Activated T-cell treated with anti-CD3 and anti-CD28 coated beads, Interleukin-2, amount 50 U/mL, for 48 hours (primary cell): ENCODE measurements at regions not wholly inside any gene's neighbourhood (a gene's known extent, or its start where the extent isn't known, plus 50 kb on each side); places are given as distances from the start of the nearest gene placed in this dataset.

ENCODE experiments used
- DNase-seq, 2 experiments: peaks; one replicate each; pipeline ENCODE4 v3.0.0-alpha.2; 2020

DNA sequence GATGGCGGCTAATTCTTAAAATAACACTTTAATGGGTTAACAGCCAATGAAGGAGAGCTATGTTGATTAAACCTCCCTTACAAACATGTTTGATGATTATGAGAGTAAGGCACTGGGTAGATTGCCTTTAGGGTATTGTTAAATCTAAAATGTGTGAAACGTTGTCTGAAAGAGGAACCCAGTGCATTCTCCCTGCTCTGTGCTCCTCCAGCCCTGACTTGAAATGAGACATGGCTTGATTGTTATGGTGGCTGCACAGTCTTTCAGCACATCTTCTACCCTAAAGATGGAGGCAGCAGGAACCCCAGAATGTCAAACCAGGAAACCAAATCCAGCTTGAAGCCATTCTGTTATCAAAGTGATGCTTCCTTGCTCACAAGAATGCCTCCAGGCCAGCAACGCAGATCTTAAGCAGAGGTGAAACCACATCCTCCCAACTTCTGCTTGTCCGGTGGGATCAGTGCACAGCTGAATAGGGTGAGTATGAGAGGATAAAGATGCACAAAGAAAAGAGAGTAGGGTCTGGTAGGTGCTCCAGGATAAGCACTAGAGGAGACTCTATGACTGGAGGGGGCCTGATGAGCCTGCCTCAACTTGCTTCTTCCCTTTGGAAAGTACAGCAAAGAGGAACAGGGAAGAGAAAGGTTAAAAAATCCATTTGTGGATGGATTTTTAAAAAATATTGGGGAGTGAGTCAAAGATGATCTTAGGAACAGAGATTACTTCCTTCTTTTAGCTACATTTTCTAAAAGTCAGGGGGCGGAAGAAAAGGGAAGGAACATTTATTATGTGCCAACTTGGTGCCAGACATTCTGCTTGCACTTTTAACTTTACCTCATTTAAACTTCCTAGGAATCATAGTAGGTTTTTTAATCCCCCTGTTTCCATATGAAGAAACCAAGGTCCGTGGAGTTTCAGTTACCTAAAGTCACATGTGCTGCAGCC, 523.0 kb downstream of the TXNL1 start:
- DNase-seq, result no peak

GRCh38 chr18:56112984-56113383, 525.0 kb upstream of the TCF4 start:
- no peak for DNase-seq

DNA sequence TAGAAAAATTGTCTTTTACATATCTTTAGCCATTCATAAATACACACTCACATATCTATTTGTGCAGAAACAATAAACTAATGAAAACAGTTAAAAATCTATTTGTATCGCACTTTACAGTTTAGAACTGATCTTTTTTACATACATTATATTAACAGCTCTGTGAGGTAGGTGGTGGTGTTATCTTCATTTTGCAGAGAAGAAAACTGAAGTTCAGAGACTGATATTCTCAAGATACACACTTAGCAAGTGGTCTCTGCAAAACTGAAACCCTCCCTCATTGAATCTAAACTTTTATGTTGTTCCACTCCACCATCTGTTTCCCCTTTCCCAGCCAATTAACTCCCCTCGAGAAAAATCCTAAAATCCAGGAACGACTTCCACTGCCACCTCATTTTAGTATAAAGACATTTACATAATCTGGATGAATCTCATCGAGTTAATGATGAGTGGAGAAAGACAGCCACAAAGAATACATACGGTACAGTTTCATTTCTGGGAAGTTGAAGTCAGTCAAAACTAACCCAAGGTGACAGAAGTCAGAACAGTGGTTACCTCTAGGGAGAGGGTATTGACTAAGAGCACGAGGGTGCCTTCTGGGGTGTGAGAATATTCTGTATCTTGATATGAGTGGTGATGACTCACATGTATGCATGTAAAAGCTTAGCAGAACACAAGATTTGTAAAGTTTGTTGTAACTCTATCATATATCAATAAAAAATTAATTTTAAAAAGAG, 524.2 kb upstream of the TCF4 start:
- no peak for DNase-seq

GRCh38 chr18:56109757-56110156, 521.8 kb upstream of the TCF4 start:
- no peak for DNase-seq

DNA sequence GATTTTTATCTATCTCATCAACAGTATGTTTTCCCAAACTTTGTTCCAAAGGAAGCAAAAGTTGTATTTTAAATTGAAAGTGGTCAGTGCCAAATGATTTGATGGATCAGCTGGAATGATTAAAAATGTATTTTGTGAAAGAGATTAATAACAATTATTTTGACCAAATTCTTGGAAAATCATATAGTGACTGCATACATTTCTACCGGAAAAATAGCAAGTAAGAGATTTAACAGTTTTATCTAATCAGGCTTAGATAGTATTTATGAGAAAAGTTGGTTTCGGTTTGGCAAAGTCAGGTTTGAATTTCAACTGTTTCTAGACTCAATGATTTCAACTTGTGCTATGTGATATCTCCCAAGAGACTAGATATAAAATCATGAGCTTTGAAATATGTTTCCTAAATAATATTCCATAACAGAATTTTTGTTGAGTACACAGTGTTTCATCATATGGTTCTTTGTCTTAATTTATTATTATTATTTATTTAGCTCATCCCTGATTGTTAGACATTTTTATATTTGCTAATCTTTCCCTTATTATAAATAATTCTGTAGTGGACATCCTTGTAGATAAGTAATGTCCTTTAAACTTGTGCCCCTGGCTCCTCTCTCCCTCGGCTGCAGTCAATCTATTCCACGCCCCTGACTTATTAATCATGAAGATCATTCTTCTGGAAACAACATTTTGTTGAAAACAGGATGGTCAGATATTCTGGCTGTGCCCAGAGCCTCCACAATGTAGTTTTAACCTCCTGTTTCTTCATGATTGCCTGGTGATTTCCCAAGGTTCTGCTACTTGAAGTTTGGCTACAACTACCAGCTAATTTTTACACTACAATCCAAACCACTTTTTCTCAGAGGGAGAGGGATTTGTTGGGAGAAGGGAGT, 520.7 kb upstream of the TCF4 start:
- DNase-seq, result no peak

DNA sequence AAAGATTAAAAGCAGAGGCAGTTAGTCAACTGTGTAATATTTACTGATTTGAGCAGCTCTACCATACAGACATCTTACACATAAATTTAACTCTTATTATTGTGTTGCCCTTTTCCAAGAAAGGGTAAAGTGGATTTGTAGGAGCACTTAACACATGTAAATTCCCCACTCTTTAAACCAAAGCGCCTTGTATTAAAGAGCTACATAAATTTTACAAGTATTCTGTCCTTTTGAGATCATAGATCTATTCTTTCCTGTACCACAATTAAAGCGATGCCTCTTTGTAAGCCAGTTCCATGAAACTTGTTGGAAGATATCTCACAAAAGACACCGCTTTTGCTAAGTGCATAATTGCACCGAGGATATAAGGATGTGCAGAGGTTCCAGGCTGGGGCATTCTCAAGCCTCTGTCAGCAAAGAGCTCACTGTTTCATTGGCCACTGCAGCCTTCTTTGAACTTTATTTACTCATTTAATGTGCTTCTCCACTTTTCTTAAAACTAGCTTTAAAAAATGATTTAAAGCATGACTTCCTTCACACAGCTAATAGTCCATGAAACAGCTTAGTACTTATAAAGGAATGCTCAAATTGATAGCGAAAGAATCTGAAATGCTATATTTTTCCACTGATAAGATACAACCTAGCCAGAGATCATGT, 520.0 kb upstream of the TCF4 start:
- DNase-seq, result no peak

GRCh38 chr18:56100090-56100722, 512.2 kb upstream of the TCF4 start:
- DNase-seq, result no peak

- DNase-seq, result no peak
These were observed 509.6 kb upstream of the TCF4 start for GRCh38 chr18:56097621-56098020.

DNA sequence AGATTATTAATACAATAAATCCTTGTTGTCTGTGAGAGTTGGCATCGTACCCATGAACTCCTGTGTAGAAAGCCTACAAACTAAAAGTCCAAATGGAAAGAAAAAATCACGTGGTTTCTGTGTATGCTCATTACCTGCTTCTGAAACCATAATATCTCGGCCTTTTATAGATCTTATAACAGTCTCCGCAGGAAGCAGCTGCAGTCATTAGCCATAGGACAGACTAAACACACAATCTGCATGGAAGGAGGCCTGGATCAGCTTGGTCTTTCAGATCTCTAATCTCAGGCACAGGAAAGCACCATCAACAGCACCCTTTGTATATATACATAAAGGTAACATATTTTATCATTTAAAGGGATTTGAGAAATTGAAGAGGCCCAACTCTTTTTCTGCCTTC, 508.9 kb upstream of the TCF4 start:
- no peak for DNase-seq

DNA sequence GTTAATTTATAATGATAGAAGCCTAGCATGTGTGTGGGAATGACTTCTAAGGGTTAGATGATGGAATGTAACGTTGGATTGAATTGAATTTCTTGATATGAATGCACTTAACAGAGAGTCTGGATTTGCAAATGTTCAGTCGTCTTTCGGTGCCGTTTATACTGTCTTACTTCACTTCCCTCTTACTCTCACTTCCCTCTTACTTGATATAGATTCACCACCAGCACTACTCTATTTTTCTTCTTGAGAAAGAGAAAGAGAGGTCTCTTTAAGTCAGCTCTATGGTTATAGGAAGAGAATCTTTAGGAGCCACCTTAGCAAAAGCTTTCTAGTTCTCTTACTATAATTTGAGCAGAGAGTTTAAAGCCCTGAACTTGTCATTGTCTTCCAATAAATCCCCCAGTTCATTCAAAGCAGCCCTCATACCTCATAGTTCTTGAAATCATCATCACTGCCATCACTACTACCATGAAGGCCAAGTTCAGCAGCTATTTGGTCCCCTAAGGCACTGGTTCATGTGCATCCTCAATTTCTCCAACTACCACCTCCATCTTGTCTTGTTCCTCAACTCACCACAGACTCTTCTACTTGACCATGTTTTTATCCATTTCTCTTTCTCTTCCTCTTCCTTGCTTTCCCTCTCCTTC, 501.7 kb upstream of the TCF4 start:
- DNase-seq, result no peak

- no peak for DNase-seq
These were observed 498.8 kb upstream of the TCF4 start for GRCh38 chr18:56086786-56087185.

GRCh38 chr18:56086176-56086575, 498.2 kb upstream of the TCF4 start:
- DNase-seq, result no peak

DNA sequence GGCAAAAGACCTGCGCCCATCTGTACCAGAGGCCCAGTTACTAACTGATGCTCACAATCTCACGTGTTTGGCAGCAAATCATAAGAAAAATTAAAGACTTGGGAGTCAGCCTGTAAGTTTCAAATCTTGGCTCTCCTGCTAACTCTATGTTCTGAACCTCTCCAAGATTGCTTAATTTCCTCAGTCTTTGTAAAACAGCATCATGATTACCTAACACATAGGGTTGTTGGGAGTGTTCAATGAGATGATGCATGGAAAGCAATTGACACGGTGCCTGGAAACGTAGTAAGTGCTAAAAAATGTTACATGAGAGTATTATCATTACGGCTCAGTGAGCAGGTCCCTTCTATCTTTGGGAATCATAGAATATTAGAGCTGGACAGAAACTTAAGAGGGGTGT, 497.6 kb upstream of the TCF4 start:
- no peak for DNase-seq

DNA sequence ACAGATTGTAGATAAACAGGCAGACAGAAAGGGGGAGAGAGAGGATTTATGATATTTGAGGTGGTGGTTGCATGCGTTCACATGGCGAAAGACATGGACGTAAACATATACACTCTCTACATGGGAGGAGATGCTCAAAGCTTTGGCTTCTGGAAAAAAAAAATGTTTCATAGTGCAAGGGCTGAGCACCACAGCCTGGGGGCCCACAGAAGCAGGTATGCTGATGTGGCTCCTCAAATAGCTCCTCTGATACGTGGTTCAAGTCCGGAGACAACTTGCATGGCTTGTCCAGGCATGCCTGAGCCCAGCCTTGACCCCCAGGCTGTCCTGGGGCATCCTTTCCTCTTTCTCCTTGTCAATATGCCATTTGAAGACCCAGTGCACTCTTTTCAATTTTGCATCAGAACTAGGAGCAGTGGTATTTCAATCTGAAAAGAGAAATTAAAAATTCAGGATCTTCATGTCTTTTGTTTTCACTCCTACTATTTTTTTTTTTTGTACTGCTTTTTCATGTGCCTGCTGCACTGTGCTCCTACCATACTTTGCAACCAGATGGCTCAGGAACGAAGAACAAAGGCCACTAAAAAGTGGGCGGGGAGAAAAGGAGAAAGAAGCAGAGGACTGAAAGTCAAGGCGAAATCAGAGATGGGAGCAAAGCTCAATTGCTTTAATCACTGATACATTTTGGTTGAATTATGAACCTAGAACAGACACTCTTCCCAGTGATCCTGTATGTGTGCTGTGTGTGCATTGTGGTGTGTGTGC, 495.7 kb upstream of the TCF4 start:
- DNase-seq, result no peak

DNA sequence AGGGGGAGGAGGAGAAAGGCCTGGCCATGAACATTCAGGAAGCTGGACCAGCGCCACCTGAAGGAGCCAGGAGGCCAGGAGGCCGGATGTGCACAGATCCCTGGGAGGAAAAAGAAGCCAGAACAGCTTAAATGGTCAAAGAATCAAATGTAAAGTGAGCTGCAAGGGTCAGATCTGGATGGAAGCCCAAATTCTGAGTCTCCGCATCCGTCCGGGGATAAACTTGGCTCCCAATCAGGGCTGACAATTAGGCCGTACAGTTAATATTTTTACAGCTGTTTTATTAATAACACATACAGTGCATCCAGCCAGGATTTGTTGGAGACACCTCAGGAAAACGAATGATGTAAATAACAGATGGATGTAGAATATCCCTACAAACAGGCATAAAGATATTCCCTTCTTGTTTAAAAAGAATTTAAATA, 495.1 kb upstream of the TCF4 start:
- DNase-seq, result no peak

GRCh38 chr18:56076723-56077122, 488.7 kb upstream of the TCF4 start:
- no peak for DNase-seq

DNA sequence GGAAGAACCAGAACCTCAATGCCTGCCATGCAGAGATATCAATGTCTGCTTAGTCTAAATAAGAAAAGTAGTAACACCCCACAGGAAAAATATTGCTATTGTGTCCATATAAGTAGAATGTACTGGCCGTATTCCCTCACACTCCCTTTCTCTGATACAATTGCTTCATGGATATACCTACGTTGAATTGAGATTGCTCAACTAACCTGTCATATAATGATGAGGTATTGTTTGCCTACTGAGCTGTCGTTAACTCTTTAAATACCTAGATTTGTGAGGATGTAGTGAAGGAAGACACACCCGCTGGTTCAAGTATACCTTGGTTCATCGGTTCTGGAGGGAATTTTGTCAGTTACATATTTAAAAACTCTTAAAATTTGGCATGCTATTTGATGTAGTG, 480.7 kb upstream of the TCF4 start:
- DNase-seq, result no peak

- no peak for DNase-seq
These were observed 480.1 kb upstream of the TCF4 start for GRCh38 chr18:56067969-56068671.

- DNase-seq, result no peak
These were observed 479.4 kb upstream of the TCF4 start for GRCh38 chr18:56067214-56067894.
